ENCODE measurements at regions not wholly inside any gene's neighbourhood (a gene's known extent, or its start where the extent isn't known, plus 50 kb on each side); places are given as distances from the start of the nearest gene placed in this dataset.

GRCh38 chr9:80811656-80812055 is 877.7 kb downstream of the TLE1 start:
- no peak for TF ChIP-seq CTCF (IDR thresholded peaks at IDR 0.05)
- TF ChIP-seq EZH2 (IDR thresholded peaks at IDR 0.05) = no peak

Measured in neural progenitor cell (in vitro differentiated cells).